ENCODE measurements at regions not wholly inside any gene's neighbourhood (a gene's known extent, or its start where the extent isn't known, plus 50 kb on each side); places are given as distances from the start of the nearest gene placed in this dataset.
"Not testable (repeated sequence)": the region's sequence is repeated elsewhere in the genome, so short reads cannot be mapped to it uniquely, and the experiment has no call there.

- H3K4me3 ChIP-seq (ENCODE audit: low read depth, low read length), result no peak overlapping the region
- no peak for TF ChIP-seq POLR2A (IDR thresholded peaks at IDR 0.05; ENCODE audit: extremely low read depth, insufficient read length)
- no peak for DNase-seq (ENCODE audit: low read depth)
These were observed 245.3 kb downstream of the PARN start for GRCh38 chr16:14384745-14385144.

- not testable (repeated sequence) for DNase-seq (ENCODE audit: low read depth)
These were observed 246.2 kb downstream of the PARN start for GRCh38 chr16:14383844-14384243.

GRCh38 chr16:14378689-14379467 is 251.2 kb downstream of the PARN start:
- TF ChIP-seq MAX (IDR thresholded peaks at IDR 0.05; ENCODE audit: low read depth, low read length), result no peak
- no peak for TF ChIP-seq CTCF (IDR thresholded peaks at IDR 0.05; ENCODE audit: low read depth, low read length)
- no peak for TF ChIP-seq MYC (IDR thresholded peaks at IDR 0.05; ENCODE audit: low read depth, low read length)
- TF ChIP-seq POLR2A (IDR thresholded peaks at IDR 0.05; ENCODE audit: extremely low read depth, insufficient read length), result no peak
- no peak overlapping the region for H3K4me3 ChIP-seq (ENCODE audit: low read depth, low read length)
- peak; percentile 20 for DNase-seq (ENCODE audit: low read depth)

More at GRCh38 chr16:14383844-14384243, 246.2 kb downstream of the PARN start:
- not testable (repeated sequence) for H3K4me3 ChIP-seq (ENCODE audit: low read depth, low read length)

GRCh38 chr16:14378131-14378551 is 251.9 kb downstream of the PARN start:
- DNase-seq (ENCODE audit: low read depth), result no peak
- no peak overlapping the region for H3K4me3 ChIP-seq (ENCODE audit: low read depth, low read length)
- TF ChIP-seq MAX (IDR thresholded peaks at IDR 0.05; ENCODE audit: low read depth, low read length), result no peak

- no peak overlapping the region for H3K4me3 ChIP-seq (ENCODE audit: low read depth, low read length)
- no peak for TF ChIP-seq MYC (IDR thresholded peaks at IDR 0.05; ENCODE audit: low read depth, low read length)
- TF ChIP-seq CTCF (IDR thresholded peaks at IDR 0.05; ENCODE audit: low read depth, low read length), result no peak
- TF ChIP-seq POLR2A (IDR thresholded peaks at IDR 0.05; ENCODE audit: extremely low read depth, insufficient read length), result no peak
- TF ChIP-seq MAX (IDR thresholded peaks at IDR 0.05; ENCODE audit: low read depth, low read length), result no peak
- no peak for DNase-seq (ENCODE audit: low read depth)
These were observed 252.7 kb downstream of the PARN start for GRCh38 chr16:14377326-14377725.

- no peak overlapping the region for H3K4me3 ChIP-seq (ENCODE audit: low read depth, low read length)
- no peak for DNase-seq (ENCODE audit: low read depth)
- TF ChIP-seq MAX (IDR thresholded peaks at IDR 0.05; ENCODE audit: low read depth, low read length) (no peak), POLR2A (IDR thresholded peaks at IDR 0.05; ENCODE audit: extremely low read depth, insufficient read length) (no peak), MYC (IDR thresholded peaks at IDR 0.05; ENCODE audit: low read depth, low read length) (no peak), CTCF (IDR thresholded peaks at IDR 0.05; ENCODE audit: low read depth, low read length) (no peak)
These were observed 254.9 kb downstream of the PARN start for GRCh38 chr16:14375132-14375491.

GRCh38 chr16:14374451-14375131 is 255.5 kb downstream of the PARN start:
- no peak for TF ChIP-seq MAX (IDR thresholded peaks at IDR 0.05; ENCODE audit: low read depth, low read length)
- TF ChIP-seq MYC (IDR thresholded peaks at IDR 0.05; ENCODE audit: low read depth, low read length), result no peak
- no peak for TF ChIP-seq CTCF (IDR thresholded peaks at IDR 0.05; ENCODE audit: low read depth, low read length)
- TF ChIP-seq POLR2A (IDR thresholded peaks at IDR 0.05; ENCODE audit: extremely low read depth, insufficient read length), result no peak
- no peak for DNase-seq (ENCODE audit: low read depth)
- no peak overlapping the region for H3K4me3 ChIP-seq (ENCODE audit: low read depth, low read length)

Data from NB4 (cell line).